HG03064 (cell line): ENCODE measurements at regions not wholly inside any gene's neighbourhood (a gene's known extent, or its start where the extent isn't known, plus 50 kb on each side); places are given as distances from the start of the nearest gene placed in this dataset.

Experiments used
- ATAC-seq: cut with Tn5 transposase; IDR thresholded peaks from one replicate; pipeline ENCODE4 v1.9.1; 2021; ENCODE audit warnings: low read depth; ENCODE audit not compliant: unreplicated experiment

GRCh38 chr9:87436716-87437115, 61.0 kb upstream of the DAPK1 start:
- no peak for ATAC-seq

GRCh38 chr9:87437966-87438365, 59.7 kb upstream of the DAPK1 start:
- no peak for ATAC-seq

- ATAC-seq: no peak
These were observed 56.4 kb upstream of the DAPK1 start for GRCh38 chr9:87441251-87441650.

- no peak for ATAC-seq
These were observed 55.2 kb upstream of the DAPK1 start for GRCh38 chr9:87442451-87442850.

- ATAC-seq: no peak
These were observed 54.7 kb upstream of the DAPK1 start for GRCh38 chr9:87443006-87443405.

GRCh38 chr9:87443461-87443860, 54.2 kb upstream of the DAPK1 start:
- ATAC-seq: no peak

- no peak for ATAC-seq
These were observed 52.0 kb upstream of the DAPK1 start for GRCh38 chr9:87445646-87446045.

GRCh38 chr9:87446527-87446926, 51.1 kb upstream of the DAPK1 start:
- ATAC-seq: no peak

- no peak for ATAC-seq
These were observed 49.9 kb upstream of the DAPK1 start for GRCh38 chr9:87447547-87448432.
